HG02885 (cell line): ENCODE measurements at regions not wholly inside any gene's neighbourhood (a gene's known extent, or its start where the extent isn't known, plus 50 kb on each side); places are given as distances from the start of the nearest gene placed in this dataset.
"Not testable (repeated sequence)": the region's sequence is repeated elsewhere in the genome, so short reads cannot be mapped to it uniquely, and the experiment has no call there.

Experiments
- ATAC-seq: cut with Tn5 transposase; IDR thresholded peaks from one replicate; pipeline ENCODE4 v1.9.1; 2021; ENCODE audit warnings: mild to moderate bottlenecking; ENCODE audit not compliant: unreplicated experiment, poor library complexity

DNA sequence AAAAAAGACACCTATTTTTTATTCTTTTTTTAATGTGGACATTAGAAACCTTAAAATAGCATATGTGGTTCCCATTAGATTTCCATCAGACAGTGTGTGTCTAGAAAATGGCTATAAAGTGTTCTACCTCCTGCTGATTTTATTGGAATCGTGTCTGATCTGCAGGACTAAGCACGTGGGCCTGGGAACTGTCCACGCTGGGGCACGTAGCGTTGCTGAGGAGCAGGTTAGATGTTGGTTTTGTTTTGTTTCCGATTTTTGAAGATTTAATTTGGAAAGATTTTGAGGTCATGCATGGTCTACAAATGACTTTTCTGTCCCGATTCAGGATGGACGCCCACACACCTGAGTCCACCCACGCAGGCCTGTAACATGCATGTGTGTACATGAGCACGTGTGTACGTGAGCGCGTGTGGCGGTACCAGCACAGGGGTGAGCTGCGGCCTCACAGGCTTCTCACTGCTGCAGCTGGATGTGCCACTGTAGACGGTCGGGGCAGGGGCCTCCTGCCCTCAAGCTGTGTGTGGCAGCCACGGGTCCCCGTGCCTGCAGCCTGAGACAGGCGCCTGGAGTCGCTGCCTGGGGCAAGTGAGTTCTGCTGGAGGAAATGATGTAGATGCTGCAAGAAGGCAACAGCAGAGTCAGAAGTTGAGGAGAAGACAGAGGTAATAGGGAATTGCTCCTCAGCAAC is 99.7 kb upstream of the CTDP1 start:
- ATAC-seq: no peak

DNA sequence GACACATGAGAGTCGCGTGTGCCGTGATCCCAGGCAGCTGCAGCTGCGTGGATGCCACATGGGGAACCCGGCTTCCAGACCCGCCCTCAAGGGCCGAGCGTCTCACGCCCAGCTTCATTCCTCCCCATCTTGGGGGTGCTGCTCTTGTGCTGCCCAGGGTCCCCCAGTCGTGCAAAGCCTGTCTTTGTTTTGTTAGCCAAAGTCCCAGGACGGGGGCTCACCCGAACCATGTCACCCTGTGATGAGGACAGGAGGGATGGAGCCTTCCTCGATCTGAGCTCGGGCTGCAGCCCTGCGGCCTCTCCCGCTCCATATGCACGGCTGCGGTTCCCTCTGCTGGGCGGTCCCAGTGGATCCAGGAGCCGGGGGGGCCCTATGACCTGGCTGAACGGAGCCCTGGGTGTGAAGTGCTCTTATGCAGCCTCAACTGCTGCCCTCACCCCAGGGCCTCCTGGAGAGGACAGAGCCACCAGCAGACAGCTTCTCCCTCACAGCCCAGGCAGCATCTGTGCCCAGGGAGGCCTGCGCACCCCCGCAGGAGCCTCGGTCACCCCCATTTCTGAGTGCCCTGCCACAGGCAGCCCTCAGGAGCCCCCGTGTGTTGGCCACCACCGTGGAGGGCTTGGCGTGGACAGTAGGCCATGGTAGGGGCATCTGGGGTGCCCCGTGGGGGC is 99.0 kb upstream of the CTDP1 start:
- ATAC-seq: no peak

DNA sequence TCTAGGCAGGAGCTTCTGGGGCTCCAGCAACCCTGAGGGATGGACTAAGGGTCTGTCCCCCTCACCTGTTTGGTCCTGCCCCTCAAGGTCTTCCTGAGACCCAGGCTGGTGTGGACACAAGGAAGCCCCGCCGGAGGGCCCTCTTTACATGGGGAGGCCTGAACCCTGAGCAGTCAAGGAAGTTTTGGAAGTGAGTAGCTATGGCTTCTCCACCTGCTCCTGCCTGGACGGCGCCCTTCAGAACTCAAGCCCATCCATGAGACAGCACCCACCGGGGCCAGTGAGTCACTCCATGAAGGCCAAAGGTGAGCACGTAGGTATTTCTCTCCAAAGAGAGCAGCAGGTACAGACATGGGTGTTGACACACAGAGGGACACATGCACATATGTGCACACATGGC is 98.2 kb upstream of the CTDP1 start:
- ATAC-seq: no peak

DNA sequence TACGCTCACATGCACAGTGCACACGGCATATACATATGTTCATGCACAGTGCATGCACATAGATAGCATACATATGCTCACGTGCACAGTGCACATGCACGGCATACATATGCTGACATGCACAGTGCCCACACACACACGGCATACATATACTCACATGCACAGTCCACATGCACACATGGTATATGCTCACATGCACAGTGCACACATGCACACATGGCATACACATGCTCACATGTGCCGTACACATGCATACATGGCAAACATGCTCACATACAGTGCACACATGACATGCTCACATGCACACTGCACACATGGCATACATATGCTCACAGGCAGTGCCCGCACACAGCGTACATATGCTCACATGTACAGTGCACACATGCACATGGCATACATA is 97.7 kb upstream of the CTDP1 start:
- ATAC-seq: no peak

DNA sequence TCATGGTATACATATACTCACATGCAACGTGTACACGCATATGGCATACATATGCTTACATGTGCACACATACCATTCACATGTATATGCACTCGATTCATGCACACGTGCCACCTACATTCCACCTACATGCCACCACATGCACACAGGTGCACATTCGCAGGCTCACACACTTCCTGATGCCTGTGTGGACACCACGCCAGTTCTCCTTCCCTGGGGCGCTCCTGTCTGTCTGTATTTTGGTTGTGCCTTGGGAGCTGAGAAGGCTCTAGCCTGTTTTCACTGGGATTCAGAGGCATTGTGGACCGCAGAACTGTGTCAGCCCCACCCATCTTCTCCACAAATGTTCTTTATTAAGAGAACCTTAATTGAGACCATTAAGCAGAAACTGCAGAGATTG is 96.6 kb upstream of the CTDP1 start:
- ATAC-seq: no peak

DNA sequence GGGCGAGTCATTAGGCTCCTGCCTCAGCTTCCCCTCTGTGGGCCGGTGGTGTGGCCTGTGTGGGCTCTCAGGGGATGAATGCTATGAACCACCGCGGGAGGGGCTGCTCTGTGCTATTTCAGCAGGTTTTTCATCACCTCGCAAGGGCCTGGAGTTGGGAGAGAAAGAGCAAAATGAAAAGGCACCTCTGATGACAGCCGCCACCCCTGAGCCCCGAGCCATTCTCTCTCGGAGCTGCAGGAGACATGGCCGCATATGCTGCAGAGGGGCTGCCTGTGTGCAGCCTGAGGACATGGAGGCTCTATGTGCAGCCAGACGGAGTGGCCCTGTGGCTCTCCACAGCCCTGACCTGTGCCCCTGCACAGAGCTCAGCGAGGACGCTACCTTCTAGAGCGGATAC is 96.2 kb upstream of the CTDP1 start:
- ATAC-seq: no peak

DNA sequence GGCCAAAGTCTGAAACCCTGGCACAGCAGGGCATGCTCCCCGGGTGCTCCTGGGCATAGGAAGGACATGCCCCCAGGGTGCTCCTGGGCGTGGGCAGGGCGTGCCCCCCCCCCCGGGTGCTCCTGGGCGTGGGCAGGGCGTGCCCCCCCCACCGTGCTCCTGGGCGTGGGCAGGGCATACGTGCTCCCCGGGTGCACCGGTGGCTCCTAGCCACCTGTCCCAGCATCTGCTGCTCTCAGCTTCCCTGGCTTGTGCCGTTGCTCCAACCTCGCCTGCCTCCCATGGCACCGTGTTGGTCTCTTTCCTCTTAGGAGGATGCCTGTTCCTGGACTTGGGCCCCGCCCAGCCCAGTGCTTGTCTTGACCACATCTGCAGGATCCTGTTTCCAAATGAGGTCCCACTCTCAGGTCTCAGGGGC is 95.6 kb upstream of the CTDP1 start:
- ATAC-seq: no peak

DNA sequence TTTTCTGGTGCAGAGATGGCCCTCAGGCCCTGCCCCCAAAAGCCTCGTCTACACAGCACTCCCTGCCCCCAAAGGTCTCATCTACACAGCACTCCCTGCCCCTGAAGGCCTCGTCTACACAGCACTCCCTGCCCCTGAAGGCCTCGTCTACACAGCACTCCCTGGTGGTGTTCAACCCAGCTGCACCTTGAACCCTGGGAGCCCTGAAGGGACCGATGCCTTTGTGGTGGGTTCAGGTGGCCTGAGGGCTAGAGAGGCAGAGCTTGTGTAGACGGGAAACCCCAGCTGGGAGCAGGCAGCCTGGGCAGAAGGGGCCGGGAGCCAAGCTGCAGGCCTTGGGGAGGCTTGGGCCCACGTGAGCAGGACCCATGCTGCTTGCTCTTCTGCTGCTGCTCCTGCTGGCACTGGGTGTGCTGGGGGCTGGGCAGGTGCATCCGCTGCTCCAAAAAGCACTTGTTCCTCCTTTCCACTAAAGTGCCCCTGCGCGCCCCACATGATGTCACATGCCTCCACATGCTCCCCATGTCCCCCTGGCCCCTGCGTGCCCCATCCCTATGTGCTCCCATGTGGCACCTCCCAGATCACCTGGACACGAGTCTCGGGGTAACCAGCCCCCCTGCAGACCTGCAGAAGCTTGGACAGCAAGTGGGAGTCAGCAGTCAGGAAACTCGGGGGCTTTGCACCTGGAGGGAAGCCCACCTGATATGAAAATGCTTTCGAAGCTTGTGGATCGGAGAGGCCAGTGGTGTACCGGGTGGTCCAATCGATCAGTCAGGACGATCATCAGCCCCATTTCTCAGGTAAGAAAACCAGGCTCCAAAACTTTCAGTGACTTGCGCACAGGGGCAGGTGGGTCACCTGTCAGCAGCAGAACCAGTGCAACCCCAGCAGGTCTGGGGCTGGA is 94.9 kb upstream of the CTDP1 start:
- no peak for ATAC-seq

DNA sequence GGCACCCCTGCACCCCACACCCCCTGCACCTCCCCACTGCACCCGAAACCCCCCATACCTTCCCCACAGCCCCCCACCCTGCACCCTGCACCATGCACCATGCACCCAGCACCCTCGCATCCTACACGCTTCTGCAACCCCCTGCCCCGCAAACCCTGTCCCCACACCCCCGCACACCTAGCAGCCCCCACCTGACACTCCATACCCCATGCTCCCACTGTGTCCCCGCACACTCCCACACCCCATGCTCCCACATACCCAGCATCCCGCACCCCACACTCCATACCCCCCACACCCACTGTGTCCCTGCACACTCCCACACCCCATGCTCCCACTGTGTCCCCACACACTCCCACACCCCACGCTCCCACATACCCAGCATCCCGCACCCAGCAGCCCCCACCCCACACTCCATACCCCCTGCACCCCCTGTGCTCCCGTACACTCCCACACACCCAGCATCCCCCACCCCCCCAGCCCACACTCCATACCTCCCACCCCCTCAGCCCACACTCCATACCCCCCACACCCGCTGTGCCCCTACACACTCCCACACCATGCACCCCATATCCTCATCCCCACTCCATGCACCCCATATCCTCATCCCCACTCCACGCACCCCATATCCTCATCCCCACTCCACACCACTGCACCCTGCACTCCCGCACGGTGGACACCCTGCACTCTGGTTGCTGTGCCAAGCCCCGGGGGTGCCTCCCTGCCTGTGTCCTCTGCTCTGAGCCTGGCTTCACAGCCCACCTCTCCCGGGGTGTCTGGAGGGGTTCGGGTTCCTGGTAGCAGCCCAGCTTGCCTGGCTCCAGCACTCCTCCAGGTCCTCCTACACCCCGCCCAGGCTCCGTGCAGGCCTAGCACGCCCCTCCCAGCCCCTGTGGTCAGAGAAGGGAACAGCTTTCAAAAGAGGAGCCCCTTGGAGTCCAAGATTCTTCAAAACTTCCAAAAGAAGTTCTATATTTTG is 93.9 kb upstream of the CTDP1 start:
- ATAC-seq: no peak

DNA sequence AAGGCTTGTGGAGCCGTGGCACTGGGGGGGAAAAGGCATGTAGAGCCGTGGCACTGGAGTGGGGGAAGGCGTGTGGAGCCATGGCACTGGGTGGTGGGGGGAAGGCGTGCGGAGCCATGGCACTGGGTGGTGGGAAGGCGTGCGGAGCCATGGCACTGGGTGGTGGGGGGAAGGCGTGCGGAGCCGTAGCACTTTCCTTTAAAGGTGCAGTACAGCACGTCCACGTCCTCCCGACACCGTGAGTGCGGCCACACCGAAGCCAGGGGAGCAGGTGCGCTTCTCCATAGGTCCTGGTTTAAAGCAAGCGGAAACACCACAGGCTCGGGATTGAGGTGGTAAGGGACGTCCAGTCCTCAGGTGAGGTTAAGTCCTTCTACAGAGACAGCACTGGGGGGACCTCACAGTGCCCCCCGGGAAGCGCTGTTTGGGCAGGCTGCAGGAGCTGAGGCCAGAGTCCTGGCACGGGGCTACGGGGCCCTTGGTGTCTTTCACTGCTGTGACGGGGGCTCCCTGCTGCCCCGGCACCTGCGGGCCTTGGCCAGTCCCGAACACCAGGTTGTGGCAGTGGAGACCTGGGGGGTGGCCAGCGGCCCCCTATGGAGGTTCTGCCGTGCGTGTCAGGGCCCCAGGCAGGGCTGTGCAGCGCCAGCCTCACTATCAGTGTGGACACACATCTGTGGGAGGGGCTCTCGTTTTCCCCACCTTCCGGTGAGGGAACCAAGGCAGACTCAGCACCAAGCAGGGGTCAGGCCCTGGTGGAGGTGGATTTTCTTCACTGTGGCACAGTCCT is 93.0 kb upstream of the CTDP1 start:
- ATAC-seq: no peak

DNA sequence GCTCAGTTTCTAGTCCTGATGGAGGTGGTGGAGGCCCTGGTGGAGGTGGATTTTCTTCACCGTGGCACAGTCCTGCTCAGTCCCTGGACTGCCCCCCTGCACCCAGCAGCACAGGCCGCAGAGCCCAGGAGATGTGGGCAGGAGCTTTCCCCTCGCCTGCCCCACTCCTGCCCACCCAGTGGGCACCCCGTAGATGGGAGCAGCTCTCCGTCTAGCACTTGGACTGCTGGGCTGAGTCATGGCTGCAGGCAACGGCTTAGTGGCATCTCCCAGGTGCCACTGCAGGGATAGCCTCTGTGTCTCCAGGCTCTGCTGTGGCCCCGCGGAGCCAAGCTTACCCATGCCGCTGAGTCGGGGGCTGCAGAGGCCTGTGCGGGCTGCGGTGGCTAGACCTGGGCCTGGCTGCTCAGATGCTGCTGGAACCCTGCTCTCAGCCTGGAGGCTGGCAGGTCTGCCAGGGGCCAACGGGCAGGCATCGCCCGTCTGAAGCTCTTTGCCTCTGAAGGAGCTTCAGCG is 92.3 kb upstream of the CTDP1 start:
- no peak for ATAC-seq

DNA sequence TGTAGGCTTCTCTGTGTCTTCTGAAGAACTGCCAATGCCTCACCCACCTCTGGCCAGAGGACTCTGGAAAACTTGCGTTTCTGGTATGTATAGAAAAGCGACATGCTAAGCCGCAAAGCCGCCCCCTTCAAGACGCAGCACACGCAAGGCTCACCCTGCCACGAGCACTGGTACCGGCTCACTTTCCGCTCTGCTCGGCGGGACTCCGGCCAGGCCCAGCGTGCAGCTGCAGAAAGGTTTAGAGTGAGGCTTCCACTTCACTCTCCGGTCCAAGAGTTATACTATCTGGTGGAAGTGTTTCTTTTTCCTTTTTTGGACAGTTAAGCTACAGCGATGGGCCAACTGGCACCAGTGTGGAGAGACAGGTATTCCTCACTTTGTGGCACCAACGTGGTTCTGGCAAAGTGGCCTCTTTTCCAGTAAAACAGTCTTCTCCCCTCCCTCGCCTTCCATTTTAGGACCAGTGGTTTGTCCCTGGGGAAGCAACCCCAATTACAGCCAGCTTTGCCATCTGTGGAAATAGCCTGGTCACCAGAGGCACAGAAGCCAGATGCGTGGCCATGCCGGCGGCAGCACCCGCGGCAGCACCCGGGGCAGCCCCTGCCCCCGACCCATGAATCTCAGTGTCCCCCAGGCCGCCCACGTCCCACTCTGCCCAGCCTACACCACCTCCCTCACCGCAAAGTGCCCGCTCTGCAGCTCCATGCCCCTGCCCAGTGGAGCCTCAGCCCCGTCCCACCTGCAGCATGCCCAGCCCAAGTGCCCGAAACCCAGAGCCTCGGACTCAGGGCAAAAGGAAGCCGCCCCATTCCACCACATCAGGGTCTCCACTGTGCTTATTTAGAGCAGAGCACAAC is 91.6 kb upstream of the CTDP1 start:
- ATAC-seq: no peak

DNA sequence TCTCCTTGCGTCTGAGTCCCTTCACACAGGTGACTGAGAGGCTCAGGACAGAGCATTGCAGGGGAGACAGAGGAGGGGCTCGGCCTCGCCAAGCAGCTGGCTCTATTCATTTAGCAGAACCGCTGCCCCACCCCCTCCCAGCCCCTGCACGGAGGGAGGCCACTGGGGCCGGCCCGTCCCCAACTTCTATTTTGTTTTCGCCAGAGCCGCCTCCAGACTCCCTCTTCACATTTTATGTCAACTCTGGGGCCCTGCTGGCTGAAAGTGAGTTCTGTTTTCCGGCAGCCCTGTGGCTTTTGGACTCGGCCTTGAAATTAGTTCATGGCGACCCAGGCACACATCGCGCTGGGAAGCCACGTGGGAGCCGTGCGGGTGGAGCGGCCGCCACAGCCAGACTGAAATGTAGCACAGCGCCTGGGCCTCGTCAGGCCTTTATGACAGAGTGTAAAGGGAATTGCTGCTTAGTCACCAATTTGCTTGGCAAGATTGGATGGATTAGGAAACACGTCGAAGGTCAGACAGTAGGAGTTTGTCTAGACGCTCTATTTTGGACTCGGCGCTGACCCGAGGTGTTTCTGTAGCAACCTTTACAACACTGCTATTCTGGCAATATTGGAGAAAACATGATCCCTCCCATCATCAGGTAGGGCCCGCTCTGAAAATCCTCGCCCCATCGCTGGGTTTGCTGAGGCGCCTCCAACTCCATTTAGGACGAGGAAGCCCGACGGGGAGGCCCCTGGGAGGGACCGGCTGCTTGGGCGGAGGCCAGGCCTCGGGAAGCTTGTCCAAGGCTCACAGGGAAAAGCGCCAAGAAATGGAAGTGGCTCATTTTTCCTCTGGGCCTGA is 90.7 kb upstream of the CTDP1 start:
- ATAC-seq: no peak

DNA sequence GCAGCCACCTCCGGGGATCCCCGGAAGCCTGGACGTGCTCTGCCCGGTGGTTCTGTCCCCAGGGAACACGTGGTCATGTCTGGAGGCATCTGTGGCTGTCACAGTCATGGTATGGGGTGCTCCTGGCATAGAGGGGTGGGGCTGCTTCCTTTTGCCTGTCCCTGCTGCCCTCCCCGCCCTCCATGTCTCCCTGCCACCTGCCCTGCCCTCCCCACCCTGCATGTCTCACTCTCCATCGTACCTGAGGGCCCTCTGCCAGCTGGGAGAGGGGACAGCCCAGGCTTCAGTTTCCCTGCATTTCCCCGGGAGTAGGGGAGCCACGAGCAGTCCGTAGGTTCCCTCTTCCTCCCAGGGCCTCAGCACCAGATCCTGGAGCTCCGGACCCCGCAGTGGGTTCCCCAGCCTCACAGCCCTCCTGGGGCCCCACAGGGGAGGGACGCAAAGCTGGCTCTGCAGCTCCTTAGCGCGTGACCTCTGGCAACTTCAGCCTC is 90.0 kb upstream of the CTDP1 start:
- ATAC-seq: no peak

DNA sequence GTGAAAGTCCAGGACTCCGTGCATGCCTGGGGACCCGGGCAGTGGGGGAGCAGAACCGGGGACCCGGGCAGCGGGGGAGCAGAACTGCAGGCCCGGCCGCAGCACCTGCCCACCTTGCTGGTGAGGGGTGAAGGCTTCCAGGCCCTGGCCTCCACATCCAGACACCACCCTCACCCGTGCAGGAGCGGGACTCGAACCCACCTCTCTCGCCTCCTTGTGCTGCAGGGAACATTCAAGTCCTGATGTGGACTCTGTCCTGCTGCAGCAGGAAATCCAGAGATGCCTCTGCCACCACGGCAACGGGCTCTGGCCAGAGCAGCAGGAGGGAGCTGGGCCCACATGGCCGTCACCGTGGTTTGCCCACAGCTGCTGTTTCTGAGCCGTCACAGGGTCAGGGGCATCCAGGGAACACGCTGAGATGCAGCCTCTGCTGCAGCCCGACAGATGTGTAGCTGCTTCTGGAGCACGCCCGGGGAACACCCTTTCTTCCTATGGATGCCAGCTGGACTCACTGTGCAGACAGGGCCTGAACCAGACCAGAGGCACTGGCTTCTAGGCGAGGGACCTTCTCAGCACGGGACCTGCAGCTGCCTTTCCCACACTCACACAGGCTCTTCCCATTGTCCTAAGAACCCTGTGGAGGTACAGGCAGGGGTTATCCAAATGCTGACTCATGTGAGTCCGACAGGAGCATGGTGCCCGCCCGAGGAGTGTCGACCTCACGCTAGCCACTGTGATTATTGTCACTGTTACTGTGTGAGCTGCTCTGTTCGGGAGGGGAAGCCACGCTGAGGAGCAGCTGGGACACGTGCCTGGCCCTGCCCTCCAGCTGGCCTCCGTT is 89.2 kb upstream of the CTDP1 start:
- ATAC-seq: no peak

DNA sequence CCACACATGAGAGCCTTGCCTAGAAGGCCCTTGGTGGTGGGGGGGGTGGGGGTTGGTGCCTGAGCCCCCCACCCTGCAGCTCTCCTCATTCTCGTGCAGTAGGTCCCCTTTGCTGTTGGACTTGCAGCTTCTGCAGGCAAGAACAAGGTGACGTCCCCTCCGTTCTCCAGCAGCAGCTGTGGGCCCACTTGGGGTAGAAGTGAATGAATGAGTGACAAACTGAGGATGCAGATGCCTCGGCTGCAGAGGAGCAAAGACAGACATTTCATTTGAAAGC is 88.6 kb upstream of the CTDP1 start:
- ATAC-seq: no peak

DNA sequence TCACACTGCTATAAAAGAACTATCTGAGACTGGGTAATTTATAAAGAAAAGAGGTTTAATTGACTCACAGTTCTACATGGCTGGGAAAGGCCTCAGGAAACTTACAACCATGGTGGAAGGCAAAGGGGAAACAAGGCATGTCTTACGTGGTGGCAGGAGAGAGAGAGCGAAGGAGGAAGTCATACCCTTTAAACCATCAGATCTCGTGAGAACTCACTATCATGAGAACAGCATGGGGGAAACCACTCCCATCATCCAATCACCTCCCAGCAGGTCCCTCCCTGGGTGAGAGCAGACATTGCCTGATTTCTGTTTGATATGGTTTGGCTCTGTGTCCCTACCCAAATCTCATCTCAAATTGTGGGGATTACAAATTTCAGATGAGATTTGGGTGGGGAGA is 86.9 kb upstream of the CTDP1 start:
- ATAC-seq: not testable (repeated sequence)
